MCF 10A (cell line): ENCODE measurements at regions not wholly inside any gene's neighbourhood (a gene's known extent, or its start where the extent isn't known, plus 50 kb on each side); places are given as distances from the start of the nearest gene placed in this dataset.

ENCODE experiments used
- BruUV-seq: library from RNA; stranded (reverse); fragments of 400-500 nt; replicated peaks from 2 replicates; lab custom pipeline; 2021; lab: Mats Ljungman, UMichigan
- CTCF ChIA-PET: fragments of 300-600 bp; sonication (Branson Sonifier 250); formaldehyde crosslinking; extraction: SDS; loops from one replicate; lab custom pipeline; 2021; ENCODE audit warnings: antibody characterized with exemption, inconsistent platforms; lab: Yijun Ruan, JAX
- POLR2A ChIA-PET: fragments of 300-600, 350-650 bp; sonication (Branson Sonifier 250); formaldehyde crosslinking; extraction: SDS; loops from one replicate; lab custom pipeline; 2020; ENCODE audit warnings: antibody characterized with exemption, inconsistent platforms; lab: Yijun Ruan, JAX
- DNase-seq: peaks from one replicate; pipeline ENCODE4 v3.0.0-alpha.2; 2018; ENCODE audit not compliant: unreplicated experiment
- H3K27ac Mint-ChIP-seq: one replicate; pipeline ENCODE4 v1.8.0; 2022; ENCODE audit warnings: mild to moderate bottlenecking, low read depth, mixed read lengths; ENCODE audit not compliant: unreplicated experiment
- H3K27me3 Mint-ChIP-seq: one replicate; pipeline ENCODE4 v1.8.0; 2022; ENCODE audit warnings: mixed read lengths; ENCODE audit not compliant: insufficient read depth, unreplicated experiment
- H3K36me3 Mint-ChIP-seq: one replicate; pipeline ENCODE4 v1.8.0; 2022; ENCODE audit warnings: mild to moderate bottlenecking, moderate library complexity, mixed read lengths; ENCODE audit not compliant: insufficient read depth, unreplicated experiment
- H3K4me1 Mint-ChIP-seq: one replicate; pipeline ENCODE4 v1.8.0; 2022; ENCODE audit warnings: mixed read lengths; ENCODE audit not compliant: insufficient read depth, unreplicated experiment
- H3K4me3 Mint-ChIP-seq: one replicate; pipeline ENCODE4 v1.8.0; 2022; ENCODE audit warnings: mild to moderate bottlenecking, moderate library complexity, mixed read lengths; ENCODE audit not compliant: unreplicated experiment
- H3K9me3 Mint-ChIP-seq: one replicate; pipeline ENCODE4 v1.8.0; 2022; ENCODE audit warnings: mixed read lengths; ENCODE audit not compliant: unreplicated experiment
- CTCF ChIP-seq: fragments of 200-600 bp; IDR thresholded peaks from one replicate; pipeline ENCODE4 v1.8.0; 2022; ENCODE audit warnings: antibody characterized with exemption, mild to moderate bottlenecking; ENCODE audit not compliant: unreplicated experiment
- intact Hi-C: fragments of 100-400 bp; cut with micrococcal nuclease; formaldehyde crosslinking; loops from 2 replicates; pipeline ENCODE4 v1.14.1; 2022

GRCh38 chr7:11895337-11895736 lies 63.3 kb upstream of the THSD7A start:
- no peaks in the 10 kb centered on the region for H3K9me3 Mint-ChIP-seq
- no peak overlapping the region for H3K27ac Mint-ChIP-seq
- intact Hi-C loops, result no loop called here
- no peaks in the 10 kb centered on the region for H3K4me1 Mint-ChIP-seq
- no peaks in the 10 kb centered on the region for H3K36me3 Mint-ChIP-seq
- no peak for DNase-seq
- ChIA-PET CTCF (interaction anchor here (0.7 kb wide), 1 partner anchor 56 kb away, joined by 3 read pairs; no protein-coding TSS in a partner anchor), POLR2A (interaction anchor here (0.8 kb wide), 1 partner anchor 340 kb away, joined by 3 read pairs; no protein-coding TSS in a partner anchor)
- no TSS peak for BruUV-seq
- H3K4me3 Mint-ChIP-seq, result no peak overlapping the region
- H3K27me3 Mint-ChIP-seq, result no peaks in the 10 kb centered on the region
- no peak for TF ChIP-seq CTCF

GRCh38 chr7:11896663-11897062 lies 64.7 kb upstream of the THSD7A start:
- H3K27me3 Mint-ChIP-seq, result no peaks in the 10 kb centered on the region
- H3K4me3 Mint-ChIP-seq, result no peak overlapping the region
- no peak for DNase-seq
- ChIA-PET CTCF (no interaction called here), POLR2A (no interaction called here)
- intact Hi-C loops, result no loop called here
- TF ChIP-seq CTCF, result no peak
- H3K27ac Mint-ChIP-seq, result no peak overlapping the region
- no peaks in the 10 kb centered on the region for H3K36me3 Mint-ChIP-seq
- H3K4me1 Mint-ChIP-seq, result no peaks in the 10 kb centered on the region
- H3K9me3 Mint-ChIP-seq, result no peaks in the 10 kb centered on the region
- BruUV-seq, result no TSS peak

- ChIA-PET CTCF (no interaction called here), POLR2A (no interaction called here)
- no peaks in the 10 kb centered on the region for H3K9me3 Mint-ChIP-seq
- no peak for DNase-seq
- H3K4me1 Mint-ChIP-seq, result no peaks in the 10 kb centered on the region
- TF ChIP-seq CTCF, result no peak
- H3K4me3 Mint-ChIP-seq, result no peak overlapping the region
- H3K27ac Mint-ChIP-seq, result no peak overlapping the region
- no peaks in the 10 kb centered on the region for H3K27me3 Mint-ChIP-seq
- H3K36me3 Mint-ChIP-seq, result no peaks in the 10 kb centered on the region
- intact Hi-C loops, result no loop called here
- BruUV-seq, result no TSS peak
These were observed 67.2 kb upstream of the THSD7A start for GRCh38 chr7:11899247-11899646.

- no peak overlapping the region for H3K27ac Mint-ChIP-seq
- POLR2A ChIA-PET, result no interaction called here
- H3K27me3 Mint-ChIP-seq, result peaks cover 4% of the 10 kb centered on the region
- no peak overlapping the region for H3K4me3 Mint-ChIP-seq
- H3K4me1 Mint-ChIP-seq, result no peaks in the 10 kb centered on the region
- CTCF ChIA-PET, result interaction anchor here (0.6 kb wide), 1 partner anchor 56 kb away, joined by 3 read pairs; no protein-coding TSS in a partner anchor
- no peak for DNase-seq
- TF ChIP-seq CTCF, result no peak
- BruUV-seq, result no TSS peak
- H3K9me3 Mint-ChIP-seq, result no peaks in the 10 kb centered on the region
- intact Hi-C loops, result no loop called here
- no peaks in the 10 kb centered on the region for H3K36me3 Mint-ChIP-seq
These were observed 78.3 kb upstream of the THSD7A start for GRCh38 chr7:11910253-11910652.
